Adrenal gland (tissue), 5 donors: ENCODE measurements at regions not wholly inside any gene's neighbourhood (a gene's known extent, or its start where the extent isn't known, plus 50 kb on each side); places are given as distances from the start of the nearest gene placed in this dataset.

ENCODE experiments used
- CTCF ChIP-seq, 6 experiments: fragments of 450-650 bp in 4 of 6; fragments of 200-600 bp in 2 of 6; sonication (generic) in 1 of 6; IDR thresholded peaks; 1 replicate in 5 of 6; 2 replicates in 1 of 6; pipeline versions ENCODE4 v1.5.1 to v1.8.0; 2016 to 2021; ENCODE audit warnings: antibody characterized with exemption in 6 of 6, mild to moderate bottlenecking in 2 of 6, moderate library complexity in 1 of 6
- POLR2A ChIP-seq, 2 donors: fragments of 450-650 bp; IDR thresholded peaks; one replicate each; pipeline ENCODE4 v1.6.1; 2017; ENCODE audit warnings: antibody characterized with exemption in 2 of 2, mild to moderate bottlenecking in 2 of 2, moderate library complexity in 1 of 2
- donor health status: DM: no; HTN: no; CAD: no.

DNA sequence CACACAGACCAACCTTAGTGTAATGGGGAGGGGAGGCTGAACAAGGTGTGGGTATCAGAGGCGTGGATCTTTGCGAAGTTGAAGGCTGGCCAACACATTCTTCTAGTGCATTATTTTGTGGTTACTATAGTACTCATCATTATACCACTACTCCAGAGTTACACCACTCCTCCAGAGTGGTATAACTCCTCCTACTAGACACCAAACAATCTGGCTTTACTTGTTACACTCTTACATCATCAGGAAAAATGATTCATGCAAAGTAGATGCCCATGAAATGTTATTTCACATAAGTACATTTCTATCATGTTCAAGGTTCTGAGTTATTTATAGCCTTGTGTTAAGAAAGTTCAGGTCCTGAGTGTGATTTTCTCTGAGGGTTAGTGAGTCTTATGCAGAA, 443.1 kb upstream of the OPRM1 start:
- TF ChIP-seq POLR2A (IDR thresholded peaks at IDR 0.05) (no peak), CTCF (IDR thresholded peaks at IDR 0.05) (no peak)
